Activated CD8-positive, alpha-beta memory T cell treated with anti-CD3 and anti-CD28 coated beads, Interleukin-2, amount 50 U/mL, for 4 hours (primary cell): ENCODE measurements at regions not wholly inside any gene's neighbourhood (a gene's known extent, or its start where the extent isn't known, plus 50 kb on each side); places are given as distances from the start of the nearest gene placed in this dataset.
"Not testable (repeated sequence)": the region's sequence is repeated elsewhere in the genome, so short reads cannot be mapped to it uniquely, and the experiment has no call there.

Source experiments
- DNase-seq: peaks from one replicate; pipeline ENCODE4 v3.0.0-alpha.2; 2020

DNA sequence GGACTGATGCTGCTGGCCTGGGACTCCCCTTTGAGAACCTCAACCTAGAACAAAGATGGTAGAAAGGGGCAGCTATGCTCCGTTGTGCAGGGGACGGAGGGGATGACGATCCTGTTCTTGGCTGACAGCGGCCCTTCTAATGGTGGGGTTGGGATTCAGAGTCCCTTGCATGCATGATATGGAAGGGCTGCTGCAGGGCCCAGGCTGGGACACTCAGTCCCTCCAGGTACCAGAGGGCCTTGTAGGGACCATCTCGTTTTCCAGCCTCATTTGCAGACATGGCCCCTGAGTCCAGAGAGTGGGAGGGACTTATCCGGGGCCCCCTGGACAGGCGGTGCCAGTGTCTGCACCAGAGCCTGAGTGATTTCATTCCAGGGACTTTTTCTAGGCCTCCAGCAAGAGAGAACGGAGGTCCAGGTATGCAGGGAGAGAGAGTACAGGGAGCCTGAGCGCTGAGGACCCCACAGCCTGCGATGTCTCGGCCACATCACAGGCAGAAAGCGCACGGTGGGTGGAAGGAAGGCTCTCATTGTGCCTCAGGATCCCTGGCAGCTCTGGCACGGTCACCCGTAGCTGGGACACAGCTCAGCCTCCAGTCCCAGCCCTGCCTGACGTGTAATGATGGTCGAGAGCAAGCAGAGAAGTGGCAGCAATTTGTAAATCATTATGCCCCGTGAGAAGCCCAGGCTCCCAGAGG is 860.8 kb downstream of the TBC1D22A start:
- no peak for DNase-seq

- DNase-seq, result no peak
Measured at GRCh38 chr22:47622541-47622940, 860.1 kb downstream of the TBC1D22A start.

- no peak for DNase-seq
Measured at GRCh38 chr22:47621253-47621652, 858.8 kb downstream of the TBC1D22A start.

DNA sequence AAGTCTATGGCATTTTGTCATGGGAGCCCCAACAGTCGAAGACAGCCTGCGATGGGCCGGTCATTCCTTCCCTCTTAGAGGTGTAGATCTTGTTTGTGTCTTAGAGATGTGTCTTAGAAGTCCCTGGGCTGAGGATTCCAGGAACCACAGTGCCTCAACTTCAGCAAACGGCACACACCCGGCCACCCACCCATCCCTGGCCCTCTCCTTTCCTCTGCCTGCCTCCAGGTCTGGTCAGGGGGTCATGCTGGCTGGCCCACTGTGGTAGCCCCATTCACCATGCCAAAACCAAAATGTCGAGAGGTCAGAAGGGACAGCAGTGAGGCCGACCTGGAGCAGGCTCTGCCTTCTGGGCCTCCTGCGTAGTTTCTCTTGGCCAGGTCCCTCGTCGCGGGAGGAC is 857.9 kb downstream of the TBC1D22A start:
- DNase-seq, result no peak

DNA sequence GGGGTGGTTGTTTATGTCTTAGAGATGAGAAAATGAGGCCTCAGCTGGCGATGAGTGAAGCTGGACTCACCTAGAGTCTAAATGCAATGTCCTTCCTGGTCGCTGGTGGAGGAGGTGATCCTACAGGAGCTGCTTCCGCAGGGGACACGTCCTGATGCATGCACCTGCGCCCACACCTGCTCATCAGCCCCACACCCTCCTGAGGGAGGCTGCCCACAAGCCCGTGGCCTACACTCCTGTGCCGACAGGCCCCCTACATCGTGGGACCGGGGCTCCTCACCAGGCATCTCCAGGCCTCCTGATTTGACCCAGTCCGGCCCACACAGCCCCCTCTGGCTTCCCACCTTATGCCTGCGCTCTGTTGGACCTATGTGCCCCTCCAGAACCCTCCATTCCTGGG is 857.2 kb downstream of the TBC1D22A start:
- DNase-seq, result no peak

GRCh38 chr22:47618180-47619010 is 855.9 kb downstream of the TBC1D22A start:
- no peak for DNase-seq

GRCh38 chr22:47617186-47617585 is 854.7 kb downstream of the TBC1D22A start:
- DNase-seq, result no peak

GRCh38 chr22:47616396-47617020 is 854.1 kb downstream of the TBC1D22A start:
- DNase-seq, result no peak

- no peak for DNase-seq
Measured at GRCh38 chr22:47615051-47615450, 852.6 kb downstream of the TBC1D22A start.

- no peak for DNase-seq
Measured at GRCh38 chr22:47613606-47614350, 851.3 kb downstream of the TBC1D22A start.

DNA sequence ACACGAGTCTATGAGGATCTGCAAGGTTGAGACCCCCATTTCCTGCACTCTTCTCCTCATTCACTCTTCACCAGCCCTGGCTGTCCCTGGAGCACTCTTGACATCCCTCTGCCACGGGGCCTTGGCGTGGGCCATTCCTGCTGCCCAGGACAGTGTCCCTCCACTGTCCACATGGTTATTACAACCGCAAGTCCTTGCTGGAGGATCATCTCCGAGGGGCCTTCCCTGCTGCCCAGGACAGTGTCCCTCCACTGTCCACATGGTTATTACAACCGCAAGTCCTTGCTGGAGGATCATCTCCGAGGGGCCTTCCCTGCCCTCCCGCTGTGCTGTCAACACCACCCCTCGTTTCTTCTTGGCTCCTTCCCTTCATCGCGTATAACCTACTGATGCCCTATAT is 850.7 kb downstream of the TBC1D22A start:
- DNase-seq, result not testable (repeated sequence)

- no peak for DNase-seq
Measured at GRCh38 chr22:47612311-47612910, 850.0 kb downstream of the TBC1D22A start.

DNA sequence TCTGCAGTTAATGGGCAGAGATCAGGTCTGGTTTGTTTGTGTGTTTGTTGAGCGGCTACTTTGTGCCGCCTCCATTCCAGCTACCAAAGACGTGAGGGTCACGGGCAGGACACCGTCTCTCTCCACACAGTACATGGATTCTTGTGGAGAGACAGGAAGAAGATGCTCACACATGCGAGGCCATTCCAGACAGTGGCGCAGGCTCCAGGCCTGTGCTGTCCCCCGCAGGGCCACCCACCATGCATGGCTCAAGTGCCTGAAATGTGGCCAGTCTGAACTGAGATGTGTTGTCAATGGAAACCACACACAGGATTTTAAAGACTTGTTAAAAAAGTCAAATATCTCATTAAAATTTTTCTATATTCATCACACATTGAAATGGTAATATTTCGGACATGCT is 848.3 kb downstream of the TBC1D22A start:
- DNase-seq, result no peak

GRCh38 chr22:47610281-47610680 is 847.8 kb downstream of the TBC1D22A start:
- no peak for DNase-seq

DNA sequence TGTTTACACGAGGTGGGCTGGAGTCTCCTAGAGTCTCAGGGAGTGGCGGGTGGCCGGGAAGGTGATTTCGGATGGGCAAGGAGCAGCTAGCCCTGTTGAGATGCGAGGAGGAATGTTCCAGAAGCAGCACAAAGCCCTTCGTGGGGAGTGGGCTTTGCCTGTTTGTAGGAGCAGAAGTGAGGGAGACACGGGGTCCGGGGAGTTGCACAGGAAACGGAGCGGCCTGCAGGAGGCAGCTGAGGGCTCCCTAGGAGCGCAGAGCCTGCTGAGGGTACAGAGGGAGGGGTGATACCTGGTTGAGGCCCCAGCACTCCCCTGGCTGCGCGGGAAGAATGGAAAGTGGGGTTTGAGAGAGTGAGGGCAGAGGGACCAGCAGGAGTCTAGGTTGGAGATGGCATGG is 847.2 kb downstream of the TBC1D22A start:
- DNase-seq, result no peak

GRCh38 chr22:47608421-47608820 is 846.0 kb downstream of the TBC1D22A start:
- no peak for DNase-seq

DNA sequence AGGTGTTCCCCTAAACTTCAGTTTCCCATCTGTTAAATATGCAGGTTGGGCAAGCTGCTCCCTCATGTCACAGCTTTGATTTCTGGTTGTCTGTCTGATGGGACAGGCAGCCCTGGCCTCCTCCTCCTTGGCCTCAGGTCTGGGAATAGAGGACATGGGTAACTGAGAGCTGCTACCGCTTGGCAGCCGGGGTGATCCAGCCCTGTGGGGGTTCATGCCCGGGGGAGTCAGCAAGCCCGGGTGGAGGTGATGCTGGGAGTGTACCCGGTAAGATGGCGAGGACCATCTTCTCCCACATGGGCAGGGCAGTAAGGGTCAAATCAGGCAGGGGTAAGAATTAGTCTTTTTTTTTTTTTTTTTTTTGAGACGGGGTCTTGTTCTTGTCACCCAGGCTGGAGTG is 845.0 kb downstream of the TBC1D22A start:
- no peak for DNase-seq

DNA sequence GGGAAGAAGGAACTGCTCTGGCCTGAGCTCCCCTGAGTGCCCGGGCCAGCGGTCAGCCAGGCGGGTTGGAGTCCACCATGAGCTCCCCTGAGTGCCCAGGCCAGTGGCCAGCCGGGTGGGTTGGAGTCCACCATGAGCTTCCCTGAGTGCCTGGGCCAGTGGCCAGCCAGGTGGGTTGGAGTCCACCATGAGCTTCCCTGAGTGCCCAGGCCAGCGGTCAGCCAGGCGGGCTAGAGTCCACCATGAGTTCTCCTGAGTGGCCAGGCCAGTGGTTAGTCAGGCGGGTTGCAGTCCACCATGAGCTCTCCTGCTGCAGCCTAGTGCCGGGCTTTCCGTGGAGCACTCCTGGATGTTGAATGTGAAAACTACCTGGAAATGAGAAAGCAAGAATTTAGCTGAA is 844.0 kb downstream of the TBC1D22A start:
- DNase-seq, result no peak

GRCh38 chr22:47605886-47606285 is 843.4 kb downstream of the TBC1D22A start:
- DNase-seq, result no peak

DNA sequence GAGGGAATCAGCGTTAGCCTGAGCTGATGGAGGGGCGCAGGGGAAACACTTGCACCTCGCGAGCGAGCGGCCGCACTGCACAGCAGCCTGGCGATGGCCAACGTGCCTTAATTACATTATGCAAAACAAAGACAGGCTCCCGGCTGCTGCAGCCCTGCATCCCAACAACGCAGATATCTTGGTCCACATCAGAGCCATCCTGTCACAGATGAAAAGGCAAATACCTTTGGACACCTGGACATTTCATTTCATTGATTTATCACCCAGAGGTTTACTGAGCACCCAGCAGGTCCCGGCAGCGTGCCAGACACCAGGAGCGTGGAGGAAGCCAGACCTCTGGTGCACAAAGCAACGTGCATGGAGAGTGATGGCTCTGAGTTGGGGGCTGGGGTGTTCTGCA is 843.0 kb downstream of the TBC1D22A start:
- no peak for DNase-seq

GRCh38 chr22:47604563-47604962 is 842.1 kb downstream of the TBC1D22A start:
- DNase-seq, result no peak

DNA sequence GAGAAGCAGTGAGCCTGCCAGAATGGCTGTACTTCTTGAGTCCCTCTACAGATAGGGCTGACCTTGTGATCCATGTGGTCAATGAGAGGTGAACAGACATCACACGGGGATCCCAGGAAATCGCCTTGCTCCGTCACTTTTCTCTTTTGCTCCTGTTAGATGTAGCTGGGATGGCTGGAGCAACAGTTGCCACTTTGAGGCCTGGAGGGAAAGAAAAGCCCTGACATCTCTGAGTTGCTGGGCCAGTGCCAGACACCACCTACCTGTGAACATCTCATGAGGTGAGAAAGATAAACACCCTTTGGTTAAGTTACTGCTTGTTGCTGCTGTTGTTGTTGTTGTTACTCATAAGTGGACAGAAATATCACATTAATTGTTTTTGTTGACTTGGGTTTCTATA is 840.3 kb downstream of the TBC1D22A start:
- DNase-seq, result no peak

GRCh38 chr22:47601666-47602065 is 839.2 kb downstream of the TBC1D22A start:
- DNase-seq, result no peak
